ENCODE measurements at regions not wholly inside any gene's neighbourhood (a gene's known extent, or its start where the extent isn't known, plus 50 kb on each side); places are given as distances from the start of the nearest gene placed in this dataset.
"Not testable (repeated sequence)": the region's sequence is repeated elsewhere in the genome, so short reads cannot be mapped to it uniquely, and the experiment has no call there.

GRCh38 chr2:63734510-63734909, 107.2 kb upstream of the UGP2 start:
- WGBS, 3 donors: 38 to 88% (median 69%) methylated on average over 1 of the region's 1 CpG
- H3K27ac ChIP-seq (ENCODE audit: low read depth, low read length): no peak overlapping the region

GRCh38 chr2:63735263-63735662, 106.4 kb upstream of the UGP2 start:
- H3K27ac ChIP-seq (ENCODE audit: low read depth, low read length): no peak overlapping the region
- WGBS, 3 donors: 83 to 89% (median 85%) methylated on average over 4 of the region's 4 CpGs

- 50 to 90% (median 51%) methylated on average over 1 of the region's 1 CpG for WGBS, 3 donors
- no peak overlapping the region for H3K27ac ChIP-seq (ENCODE audit: low read depth, low read length)
These were observed 105.8 kb upstream of the UGP2 start for GRCh38 chr2:63735931-63736330.

- no peak overlapping the region for H3K27ac ChIP-seq (ENCODE audit: low read depth, low read length)
These were observed 105.3 kb upstream of the UGP2 start for GRCh38 chr2:63736354-63736753.

- H3K27ac ChIP-seq (ENCODE audit: low read depth, low read length): peak overlapping the region; percentile 23
These were observed 104.5 kb upstream of the UGP2 start for GRCh38 chr2:63737081-63737751.

GRCh38 chr2:63738019-63738418, 103.7 kb upstream of the UGP2 start:
- 56 to 69% (median 61%) methylated on average over 2 of the region's 2 CpGs for WGBS, 3 donors
- H3K27ac ChIP-seq (ENCODE audit: low read depth, low read length): no peak overlapping the region

- H3K27ac ChIP-seq (ENCODE audit: low read depth, low read length): not testable (repeated sequence)
- WGBS, 3 donors: 93 to 96% (median 95%) methylated on average over 2 of the region's 2 CpGs
These were observed 102.5 kb upstream of the UGP2 start for GRCh38 chr2:63739180-63739579.

- no peak overlapping the region for H3K27ac ChIP-seq (ENCODE audit: low read depth, low read length)
These were observed 101.7 kb upstream of the UGP2 start for GRCh38 chr2:63740020-63740419.

GRCh38 chr2:63740943-63741342, 100.8 kb upstream of the UGP2 start:
- 56 to 69% (median 59%) methylated on average over 1 of the region's 1 CpG for WGBS, 3 donors
- no peak overlapping the region for H3K27ac ChIP-seq (ENCODE audit: low read depth, low read length)

GRCh38 chr2:63741884-63742579, 99.7 kb upstream of the UGP2 start:
- no peak overlapping the region for H3K27ac ChIP-seq (ENCODE audit: low read depth, low read length)
- 64 to 79% (median 77%) methylated on average over 3 of the region's 3 CpGs for whole genome bisulfite sequencing, 3 donors

- 70 to 83% (median 82%) methylated on average over 5 of the region's 5 CpGs for WGBS, 3 donors
- no peak overlapping the region for H3K27ac ChIP-seq (ENCODE audit: low read depth, low read length)
These were observed 99.1 kb upstream of the UGP2 start for GRCh38 chr2:63742580-63742976.

GRCh38 chr2:63743170-63743981, 98.3 kb upstream of the UGP2 start:
- 87 to 91% (median 91%) methylated on average over 2 of the region's 2 CpGs for WGBS, 3 donors
- no peak overlapping the region for H3K27ac ChIP-seq (ENCODE audit: low read depth, low read length)

- whole genome bisulfite sequencing, 3 donors: 40 to 80% (median 79%) methylated on average over 6 of the region's 6 CpGs
- no peak overlapping the region for H3K27ac ChIP-seq (ENCODE audit: low read depth, low read length)
These were observed 97.4 kb upstream of the UGP2 start for GRCh38 chr2:63743982-63744966.

- H3K27ac ChIP-seq (ENCODE audit: low read depth, low read length): not testable (repeated sequence)
- WGBS, 3 donors: 85 to 93% (median 92%) methylated on average over 8 of the region's 8 CpGs
These were observed 95.1 kb upstream of the UGP2 start for GRCh38 chr2:63746548-63746947.

- no peak overlapping the region for H3K27ac ChIP-seq (ENCODE audit: low read depth, low read length)
- 53 to 98% (median 93%) methylated on average over 3 of the region's 3 CpGs for WGBS, 3 donors
These were observed 89.8 kb upstream of the UGP2 start for GRCh38 chr2:63751901-63752300.

- 60 to 76% (median 62%) methylated on average over 6 of the region's 6 CpGs for WGBS, 3 donors
- no peak overlapping the region for H3K27ac ChIP-seq (ENCODE audit: low read depth, low read length)
These were observed 86.5 kb upstream of the UGP2 start for GRCh38 chr2:63755216-63755615.

GRCh38 chr2:63755965-63756364, 85.7 kb upstream of the UGP2 start:
- H3K27ac ChIP-seq (ENCODE audit: low read depth, low read length): no peak overlapping the region

- WGBS, 3 donors: 59 to 70% (median 64%) methylated on average over 4 of the region's 4 CpGs
- no peak overlapping the region for H3K27ac ChIP-seq (ENCODE audit: low read depth, low read length)
These were observed 78.2 kb upstream of the UGP2 start for GRCh38 chr2:63763391-63763941.
